Neuronal stem cell (in vitro differentiated cells): ENCODE measurements at regions not wholly inside any gene's neighbourhood (a gene's known extent, or its start where the extent isn't known, plus 50 kb on each side); places are given as distances from the start of the nearest gene placed in this dataset.

Experiments
- DNase-seq: peaks from one replicate; pipeline ENCODE4 v3.0.0-alpha.2; 2013; ENCODE audit warnings: low spot score
- H2AFZ ChIP-seq: one replicate; pipeline ENCODE4 v1.6.1; 2013; ENCODE audit warnings: mild to moderate bottlenecking, low read length, inconsistent platforms
- H2AK5ac ChIP-seq: 2 replicates; pipeline ENCODE4 v1.6.1; 2013; ENCODE audit warnings: low read depth, mild to moderate bottlenecking, inconsistent platforms, low read length, moderate library complexity, mixed read lengths
- H2BK120ac ChIP-seq: 2 replicates; pipeline ENCODE4 v1.6.1; 2013; ENCODE audit warnings: low read depth, mild to moderate bottlenecking, inconsistent platforms, low read length, moderate library complexity, mixed read lengths
- H2BK12ac ChIP-seq: one replicate; pipeline ENCODE4 v1.6.1; 2013; ENCODE audit warnings: low read length, inconsistent platforms
- H2BK15ac ChIP-seq: 2 replicates; pipeline ENCODE4 v1.6.1; 2013; ENCODE audit warnings: mild to moderate bottlenecking, low read length, inconsistent platforms, mixed read lengths
- H2BK5ac ChIP-seq: one replicate; pipeline ENCODE4 v1.6.1; 2013; ENCODE audit warnings: inconsistent platforms, mild to moderate bottlenecking, low read length, moderate library complexity
- H3K14ac ChIP-seq: one replicate; pipeline ENCODE4 v1.6.1; 2013; ENCODE audit warnings: low read length, inconsistent platforms
- H3K18ac ChIP-seq: 2 replicates; pipeline ENCODE4 v1.6.1; 2013; ENCODE audit warnings: low read length, inconsistent platforms
- H3K23ac ChIP-seq: 2 replicates; pipeline ENCODE4 v1.6.1; 2013; ENCODE audit warnings: low read depth, mild to moderate bottlenecking, mixed read lengths, low read length, inconsistent platforms; ENCODE audit not compliant: poor library complexity
- H3K27ac ChIP-seq: replicated peaks from 3 replicates; pipeline ENCODE4 v1.5.1; 2013; ENCODE audit warnings: low read length, inconsistent platforms
- H3K27me3 ChIP-seq, 3 experiments: 2 replicates each; pipeline ENCODE4 v1.6.1; 2013; ENCODE audit warnings: low read length in 3 of 3, mild to moderate bottlenecking in 2 of 3, inconsistent platforms in 1 of 3, low read depth in 1 of 3, mixed read lengths in 1 of 3, moderate library complexity in 1 of 3; ENCODE audit not compliant: control insufficient read depth in 3 of 3, insufficient read depth in 3 of 3
- H3K36me3 ChIP-seq, 2 donors: replicated peaks in 1 of 2; 2 replicates each; pipeline ENCODE4 v1.6.1; 2013; ENCODE audit warnings: low read length in 2 of 2; ENCODE audit not compliant: control insufficient read depth in 2 of 2, insufficient read depth in 2 of 2
- H3K4ac ChIP-seq: 2 replicates; pipeline ENCODE4 v1.6.1; 2013; ENCODE audit warnings: inconsistent platforms, mild to moderate bottlenecking, low read length, moderate library complexity
- H3K4me1 ChIP-seq, 2 donors: 1 replicate in 1 of 2; 2 replicates in 1 of 2; pipeline ENCODE4 v1.6.1; 2013; ENCODE audit warnings: low read length in 2 of 2, low read depth in 1 of 2; ENCODE audit not compliant: control insufficient read depth in 2 of 2, insufficient read depth in 1 of 2
- H3K4me2 ChIP-seq: one replicate; pipeline ENCODE4 v1.6.1; 2013; ENCODE audit warnings: mild to moderate bottlenecking, low read length, inconsistent platforms; ENCODE audit not compliant: insufficient read depth, poor library complexity, severe bottlenecking
- H3K4me3 ChIP-seq, 2 donors: 2 replicates each; pipeline ENCODE4 v1.5.1; 2013; ENCODE audit warnings: low read length in 2 of 2, mild to moderate bottlenecking in 2 of 2, inconsistent platforms in 1 of 2, moderate library complexity in 1 of 2
- H3K79me1 ChIP-seq: one replicate; pipeline ENCODE4 v1.6.1; 2013; ENCODE audit warnings: low read depth, mild to moderate bottlenecking, inconsistent platforms, low read length, moderate library complexity
- H3K9ac ChIP-seq: one replicate; pipeline ENCODE4 v1.6.1; 2013; ENCODE audit warnings: mild to moderate bottlenecking, low read depth, low read length, inconsistent platforms; ENCODE audit not compliant: poor library complexity
- H3K9me3 ChIP-seq, 2 donors: replicated peaks in 1 of 2; 2 replicates each; pipeline versions ENCODE3 to v1.6.1; 2013; ENCODE audit warnings: low read length in 2 of 2, mild to moderate bottlenecking in 2 of 2, inconsistent platforms in 1 of 2, low read depth in 1 of 2, mixed read lengths in 1 of 2, moderate library complexity in 1 of 2; ENCODE audit not compliant: control insufficient read depth in 2 of 2, insufficient read depth in 1 of 2
- H4K8ac ChIP-seq: one replicate; pipeline ENCODE4 v1.6.1; 2013; ENCODE audit warnings: low read depth, mild to moderate bottlenecking, inconsistent platforms, low read length, moderate library complexity
- H4K91ac ChIP-seq: one replicate; pipeline ENCODE4 v1.6.1; 2013; ENCODE audit warnings: low read length, low read depth, mild to moderate bottlenecking, inconsistent platforms; ENCODE audit not compliant: poor library complexity
- WGBS, 2 donors: extraction: QIAGEN DNeasy Blood & Tissue Kit; methylation state at CpG; one replicate each; pipeline ENCODE4 v1.1.7; 2013; ENCODE audit warnings: missing lambda C conversion rate in 2 of 2, mixed read lengths in 1 of 2; ENCODE audit not compliant: insufficient read length in 2 of 2, insufficient replicate concordance in 1 of 2; ENCODE audit errors: extremely low coverage in 2 of 2; 5-methylcytosine and 5-hydroxymethylcytosine counted together

- H2AK5ac ChIP-seq, result no peak overlapping the region
- H3K4ac ChIP-seq, result no peak overlapping the region
- no peaks in the 10 kb centered on the region for H3K36me3 ChIP-seq
- no peak for DNase-seq
- H4K8ac ChIP-seq, result no peak overlapping the region
- peaks cover 0 to 4% of the 10 kb centered on the region in 2 donors for H3K9me3 ChIP-seq
- no peak overlapping the region for H3K18ac ChIP-seq
- H3K14ac ChIP-seq, result no peak overlapping the region
- peaks cover 0 to 5% (median 0%) of the 10 kb centered on the region in 3 experiments for H3K27me3 ChIP-seq
- no peak overlapping the region for H4K91ac ChIP-seq
- no CpG with 5 or more reads among the region's 6 CpGs for WGBS, 2 donors
- no peak overlapping the region for H3K4me2 ChIP-seq
- no peak overlapping the region for H3K23ac ChIP-seq
- H3K27ac ChIP-seq, result no peak overlapping the region
- no peak overlapping the region for H2AFZ ChIP-seq
- no peak overlapping the region for H2BK12ac ChIP-seq
- no peak overlapping the region for H3K4me3 ChIP-seq
- H3K4me1 ChIP-seq, result no peaks in the 10 kb centered on the region
- H2BK15ac ChIP-seq, result no peak overlapping the region
- H2BK5ac ChIP-seq, result no peak overlapping the region
- no peak overlapping the region for H2BK120ac ChIP-seq
- no peak overlapping the region for H3K9ac ChIP-seq
- no peaks in the 10 kb centered on the region for H3K79me1 ChIP-seq
Observed at GRCh38 chr19:30102239-30102638, 160.2 kb downstream of the URI1 start.

GRCh38 chr19:30102666-30103065, 160.6 kb downstream of the URI1 start:
- WGBS, 2 donors, result no CpG with 5 or more reads among the region's 7 CpGs
- DNase-seq, result no peak
- no peak overlapping the region for H2BK12ac ChIP-seq

DNA sequence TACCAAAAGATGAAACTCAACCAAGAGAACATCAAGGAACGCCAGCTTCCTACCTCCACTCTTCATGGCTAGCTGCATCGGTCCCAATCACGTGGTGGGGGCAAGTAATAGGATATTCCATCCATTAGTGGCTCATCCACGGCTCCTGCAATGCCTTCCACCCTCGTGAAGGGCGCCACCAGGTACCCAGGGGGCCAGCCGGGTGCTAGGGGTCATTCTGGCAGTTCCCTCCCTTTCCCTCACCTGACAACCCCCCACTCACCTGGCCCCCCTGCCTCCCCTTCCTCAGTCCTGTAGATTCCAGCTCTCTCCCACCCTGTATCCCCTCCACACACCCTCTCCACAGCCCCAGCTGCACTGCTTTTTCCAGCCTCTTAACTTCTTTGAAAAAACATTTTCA, 161.9 kb downstream of the URI1 start:
- no peak overlapping the region for H2BK5ac ChIP-seq
- H4K91ac ChIP-seq, result no peak overlapping the region
- no CpG with 5 or more reads among the region's 7 CpGs for WGBS, 2 donors

More at GRCh38 chr19:30102666-30103065, 160.6 kb downstream of the URI1 start:
- Histone ChIP-seq H3K14ac (no peak overlapping the region), H2BK15ac (no peak overlapping the region), H3K36me3 (no peaks in the 10 kb centered on the region), H4K91ac (no peak overlapping the region), H3K9me3 (peaks cover 0 to 4% of the 10 kb centered on the region in 2 donors), H3K9ac (no peak overlapping the region), H3K27ac (no peak overlapping the region), H3K4me2 (no peak overlapping the region), H3K23ac (no peak overlapping the region), H3K4me3 (no peak overlapping the region), H2AK5ac (no peak overlapping the region), H4K8ac (no peak overlapping the region), H2BK5ac (no peak overlapping the region), H2BK120ac (no peak overlapping the region), H3K27me3 (peaks cover 0 to 5% (median 0%) of the 10 kb centered on the region in 3 experiments), H3K4ac (no peak overlapping the region), H3K18ac (no peak overlapping the region), H3K79me1 (no peaks in the 10 kb centered on the region), H3K4me1 (no peaks in the 10 kb centered on the region), H2AFZ (no peak overlapping the region)

DNA sequence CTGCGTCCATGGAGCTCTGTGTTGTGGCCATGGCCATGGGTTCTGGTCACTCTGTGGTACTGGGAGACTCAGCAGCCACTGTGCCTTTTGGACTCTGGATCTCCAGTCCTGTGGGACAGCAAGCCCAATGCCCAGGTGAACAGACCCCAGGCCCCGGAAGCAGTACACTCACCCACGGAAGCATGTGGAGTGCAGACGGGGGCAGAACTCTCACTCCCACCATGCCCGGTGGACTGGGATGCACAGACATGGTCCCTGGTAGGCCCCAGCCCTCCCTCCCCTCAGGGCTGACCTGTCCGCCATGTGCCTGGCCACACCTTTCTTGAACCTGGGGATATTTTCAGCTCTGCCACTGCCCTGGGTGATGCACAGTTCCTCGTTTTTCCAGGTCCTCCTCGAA, 163.3 kb downstream of the URI1 start:
- Histone ChIP-seq H2AFZ (no peak overlapping the region), H3K9me3 (peaks cover 0 to 4% of the 10 kb centered on the region in 2 donors), H3K4ac (no peak overlapping the region), H2BK120ac (no peak overlapping the region), H2AK5ac (peak overlapping the region; percentile 24), H2BK12ac (no peak overlapping the region), H3K23ac (no peak overlapping the region), H3K18ac (no peak overlapping the region), H2BK5ac (no peak overlapping the region), H3K79me1 (no peaks in the 10 kb centered on the region), H3K9ac (no peak overlapping the region), H4K8ac (no peak overlapping the region), H3K4me1 (no peaks in the 10 kb centered on the region), H3K36me3 (no peaks in the 10 kb centered on the region), H3K27me3 (peaks cover 0 to 13% (median 0%) of the 10 kb centered on the region in 3 experiments), H3K27ac (no peak overlapping the region), H4K91ac (no peak overlapping the region), H3K14ac (no peak overlapping the region), H3K4me3 (no peak overlapping the region), H3K4me2 (no peak overlapping the region), H2BK15ac (no peak overlapping the region)
- DNase-seq, result no peak
- WGBS, 2 donors, result no CpG with 5 or more reads among the region's 8 CpGs

More for the DNA sequence above, 161.9 kb downstream of the URI1 start:
- H3K18ac ChIP-seq, result peak overlapping the region; percentile 55
- H3K4me1 ChIP-seq, result no peaks in the 10 kb centered on the region
- no peaks in the 10 kb centered on the region for H3K79me1 ChIP-seq
- no peak overlapping the region for H2AFZ ChIP-seq
- H3K4me3 ChIP-seq, result no peak overlapping the region
- no peaks in the 10 kb centered on the region for H3K36me3 ChIP-seq
- no peak overlapping the region for H4K8ac ChIP-seq
- no peak overlapping the region for H3K4ac ChIP-seq
- H3K9me3 ChIP-seq, result peaks cover 0 to 4% of the 10 kb centered on the region in 2 donors
- no peak overlapping the region for H2BK12ac ChIP-seq
- H3K27ac ChIP-seq, result no peak overlapping the region
- H3K23ac ChIP-seq, result no peak overlapping the region
- H2BK120ac ChIP-seq, result no peak overlapping the region
- peaks cover 0 to 5% (median 0%) of the 10 kb centered on the region in 3 experiments for H3K27me3 ChIP-seq
- H3K14ac ChIP-seq, result no peak overlapping the region
- no peak overlapping the region for H3K4me2 ChIP-seq
- no peak overlapping the region for H3K9ac ChIP-seq
- H2BK15ac ChIP-seq, result no peak overlapping the region
- no peak for DNase-seq
- peak overlapping the region; percentile 5 for H2AK5ac ChIP-seq
